Kidney (tissue), 13 donors: ENCODE measurements at regions not wholly inside any gene's neighbourhood (a gene's known extent, or its start where the extent isn't known, plus 50 kb on each side); places are given as distances from the start of the nearest gene placed in this dataset.

Source experiments
- DNase-seq, 5 donors: peaks; one replicate each; pipeline ENCODE4 v3.0.0-alpha.2; 2013 to 2020
- FAIRE-seq: peaks from 2 replicates; lab custom pipeline; 2012; peaks lifted over from hg19 to GRCh38; lab: Jason Lieb, UNC
- H3K27ac ChIP-seq, 2 donors: one replicate each; pipeline ENCODE4 v1.7.0; 2013; ENCODE audit warnings: low read depth in 2 of 2, low read length in 2 of 2, inconsistent platforms in 1 of 2
- H3K27me3 ChIP-seq: one replicate; pipeline ENCODE4 v1.7.1; 2013; ENCODE audit warnings: low read length, inconsistent platforms; ENCODE audit not compliant: control insufficient read depth, insufficient read depth
- H3K36me3 ChIP-seq, 3 donors: one replicate each; pipeline versions ENCODE4 v1.7.0 to v1.7.1; 2013; ENCODE audit warnings: low read length in 3 of 3, control low read depth in 1 of 3, inconsistent platforms in 1 of 3; ENCODE audit not compliant: insufficient read depth in 3 of 3, control insufficient read depth in 2 of 3
- H3K4me1 ChIP-seq, 3 donors: one replicate each; pipeline versions ENCODE4 v1.7.0 to v1.7.1; 2013; ENCODE audit warnings: low read length in 3 of 3, inconsistent platforms in 1 of 3, low read depth in 1 of 3; ENCODE audit not compliant: control insufficient read depth in 2 of 3, insufficient read depth in 2 of 3
- H3K4me3 ChIP-seq, 3 donors: one replicate each; pipeline versions ENCODE4 v1.7.0 to v1.8.1; 2013; ENCODE audit warnings: low read length in 3 of 3, control low read depth in 1 of 3, inconsistent platforms in 1 of 3
- H3K9ac ChIP-seq, 3 donors: one replicate each; pipeline versions ENCODE4 v1.7.0 to v1.7.1; 2013; ENCODE audit warnings: low read length in 3 of 3, control low read depth in 1 of 3, inconsistent platforms in 1 of 3
- H3K9me3 ChIP-seq, 3 donors: one replicate each; pipeline versions ENCODE4 v1.7.0 to v1.7.1; 2013; ENCODE audit warnings: low read length in 3 of 3, control low read depth in 1 of 3, inconsistent platforms in 1 of 3; ENCODE audit not compliant: control insufficient read depth in 2 of 3, insufficient read depth in 1 of 3
- CTCF ChIP-seq: IDR thresholded peaks from 3 replicates; pipeline ENCODE4 v1.5.1; 2012; ENCODE audit warnings: mild to moderate bottlenecking, moderate library complexity, borderline replicate concordance; ENCODE audit not compliant: insufficient read depth; ENCODE audit errors: extremely low read depth
- intact Hi-C: fragments of 100-400 bp; cut with DNase I; formaldehyde crosslinking; loops from one replicate; pipeline ENCODE4 v1.11.1; 2022
- donor health status: control.
- donor health status: control.
- donor health status: control.
- donor health status: control.
- donor health status: control.
- donor health status: DM: yes; HTN: yes; CAD: no.
- donor health status: Normal renal cell carcinoma (clear cell type).

GRCh38 chr2:7527165-7527722 is 610.0 kb downstream of the RNF144A start:
- Histone ChIP-seq H3K9me3 (peaks cover 0 to 10% (median 6%) of the 10 kb centered on the region in 3 donors), H3K27ac (no peak overlapping the region), H3K9ac (no peak overlapping the region), H3K4me1 (no peaks in the 10 kb centered on the region), H3K27me3 (no peaks in the 10 kb centered on the region), H3K36me3 (no peaks in the 10 kb centered on the region), H3K4me3 (no peak overlapping the region)
- FAIRE-seq: no peak
- TF ChIP-seq CTCF: no peak
- intact Hi-C loops: no loop called here
- no peak for DNase-seq

GRCh38 chr2:7530001-7530400 is 612.8 kb downstream of the RNF144A start:
- intact Hi-C loops: no loop called here
- TF ChIP-seq CTCF: no peak

GRCh38 chr2:7539077-7539476 is 621.9 kb downstream of the RNF144A start:
- Histone ChIP-seq H3K9me3 (no peaks in the 10 kb centered on the region), H3K9ac (no peak overlapping the region), H3K4me3 (no peak overlapping the region), H3K27ac (no peak overlapping the region), H3K27me3 (no peaks in the 10 kb centered on the region), H3K36me3 (no peaks in the 10 kb centered on the region), H3K4me1 (no peaks in the 10 kb centered on the region)
- DNase-seq (no peak), FAIRE-seq (no peak)
- intact Hi-C loops: no loop called here
- no peak for TF ChIP-seq CTCF

More at GRCh38 chr2:7530001-7530400, 612.8 kb downstream of the RNF144A start:
- H3K36me3 ChIP-seq: no peaks in the 10 kb centered on the region
- H3K27me3 ChIP-seq: no peaks in the 10 kb centered on the region
- peaks cover 0 to 10% (median 6%) of the 10 kb centered on the region in 3 donors for H3K9me3 ChIP-seq
- no peak overlapping the region for H3K27ac ChIP-seq
- no peak overlapping the region for H3K4me3 ChIP-seq
- DNase-seq (no peak), FAIRE-seq (no peak)
- no peaks in the 10 kb centered on the region for H3K4me1 ChIP-seq
- H3K9ac ChIP-seq: no peak overlapping the region

GRCh38 chr2:7539760-7540159 is 622.5 kb downstream of the RNF144A start:
- Histone ChIP-seq H3K27me3 (no peaks in the 10 kb centered on the region), H3K9me3 (peaks cover 0 to 2% (median 0%) of the 10 kb centered on the region in 3 donors), H3K4me1 (no peaks in the 10 kb centered on the region), H3K9ac (no peak overlapping the region), H3K36me3 (no peaks in the 10 kb centered on the region), H3K27ac (no peak overlapping the region), H3K4me3 (no peak overlapping the region)
- intact Hi-C loops: no loop called here
- FAIRE-seq (no peak), DNase-seq (no peak)
- no peak for TF ChIP-seq CTCF
